Hepatocyte (in vitro differentiated cells): ENCODE measurements at regions not wholly inside any gene's neighbourhood (a gene's known extent, or its start where the extent isn't known, plus 50 kb on each side); places are given as distances from the start of the nearest gene placed in this dataset.

ENCODE experiments used
- DNase-seq: peaks from one replicate; pipeline ENCODE4 v3.0.0-alpha.2; 2016; ENCODE audit warnings: low spot score
- H2AFZ ChIP-seq: fragments of 200-600 bp; sonication (generic); 2 replicates; pipeline ENCODE4 v1.6.0; 2016; ENCODE audit warnings: antibody characterized with exemption, mild to moderate bottlenecking
- H3K27ac ChIP-seq: fragments of 200-600 bp; sonication (generic); 2 replicates; pipeline ENCODE4 v1.5.1; 2016; ENCODE audit warnings: mild to moderate bottlenecking
- H3K27me3 ChIP-seq: fragments of 200-600 bp; sonication (generic); 2 replicates; pipeline ENCODE4 v1.6.1; 2016
- H3K36me3 ChIP-seq: fragments of 200-600 bp; sonication (generic); replicated peaks from 2 replicates; pipeline ENCODE4 v1.5.1; 2016; ENCODE audit warnings: low read depth; ENCODE audit not compliant: insufficient read depth
- H3K4me1 ChIP-seq: fragments of 200-600 bp; sonication (generic); 2 replicates; pipeline ENCODE4 v1.5.1; 2016; ENCODE audit warnings: mild to moderate bottlenecking, moderate library complexity; ENCODE audit not compliant: insufficient read depth
- H3K4me2 ChIP-seq: fragments of 200-600 bp; sonication (generic); 2 replicates; pipeline ENCODE4 v1.6.0; 2016
- H3K4me3 ChIP-seq: fragments of 200-600 bp; sonication (generic); 2 replicates; pipeline ENCODE4 v1.5.1; 2016; ENCODE audit warnings: mild to moderate bottlenecking
- H3K79me2 ChIP-seq: fragments of 200-600 bp; sonication (generic); 2 replicates; pipeline ENCODE4 v1.6.0; 2017; ENCODE audit warnings: mild to moderate bottlenecking
- H3K9me2 ChIP-seq: fragments of 200-600 bp; sonication (generic); replicated peaks from 2 replicates; pipeline ENCODE4 v1.6.0; 2017; ENCODE audit warnings: mild to moderate bottlenecking; ENCODE audit not compliant: insufficient read depth
- H3K9me3 ChIP-seq: fragments of 200-600 bp; sonication (generic); 2 replicates; pipeline ENCODE4 v1.5.1; 2016; ENCODE audit warnings: low read depth, mild to moderate bottlenecking
- H4K20me1 ChIP-seq: fragments of 200-600 bp; sonication (generic); 2 replicates; pipeline ENCODE4 v1.6.0; 2016; ENCODE audit warnings: mild to moderate bottlenecking; ENCODE audit not compliant: insufficient read depth, poor library complexity, severe bottlenecking
- EZH2 ChIP-seq: fragments of 200-600 bp; sonication (generic); IDR thresholded peaks from 2 replicates; pipeline ENCODE4 v1.6.1; 2016; ENCODE audit warnings: antibody characterized with exemption, mild to moderate bottlenecking, borderline replicate concordance
- EZH2phosphoT487 ChIP-seq: fragments of 200-600 bp; sonication (generic); IDR thresholded peaks from one replicate; pipeline ENCODE4 v1.6.1; 2018; ENCODE audit warnings: antibody characterized with exemption, mild to moderate bottlenecking, low read depth, moderate library complexity; ENCODE audit not compliant: unreplicated experiment, severe bottlenecking
- WGBS: methylation state at CpG from one replicate; pipeline ENCODE4 v1.1.6; 2016; ENCODE audit warnings: low lambda C conversion rate; ENCODE audit errors: missing lambda C conversion rate; 5-methylcytosine and 5-hydroxymethylcytosine counted together
- TF ChIP-seq, protein P1 (sequence below): fragments of 200-600 bp; sonication (generic); IDR thresholded peaks from 2 replicates; pipeline ENCODE4 v1.5.1; 2016; ENCODE audit warnings: antibody characterized with exemption, mild to moderate bottlenecking; ENCODE audit not compliant: poor library complexity

DNA sequence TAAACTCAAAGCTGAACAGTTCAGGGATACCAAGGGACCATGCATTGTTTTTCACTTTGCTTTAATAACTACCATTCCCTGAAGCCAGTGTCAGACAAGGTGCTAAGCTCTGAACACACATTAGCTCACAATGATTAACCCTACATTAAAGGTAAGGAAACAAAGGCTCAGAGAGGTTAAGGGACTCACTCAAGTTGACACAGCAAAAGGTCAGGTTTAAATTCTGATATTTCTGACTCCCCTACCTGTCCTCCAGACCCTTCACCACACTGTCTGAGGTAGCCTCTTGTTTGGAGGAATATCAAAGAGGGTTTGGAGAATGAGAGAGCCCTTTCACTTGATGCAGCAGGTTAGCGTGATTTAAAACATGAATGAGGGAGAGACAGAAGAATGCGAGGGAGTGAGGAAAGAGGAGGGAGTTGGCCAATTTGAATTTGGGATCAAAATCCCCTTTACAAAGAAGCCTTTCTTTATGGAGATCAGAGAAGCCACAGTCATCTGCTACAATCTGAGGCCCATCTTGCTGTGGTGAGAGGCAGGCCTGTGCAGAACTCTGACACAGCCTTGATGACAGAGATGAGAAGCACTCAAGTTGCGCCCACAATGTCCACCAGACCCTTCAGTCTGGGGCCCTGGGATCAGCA, 103.5 kb downstream of the FHDC1 start:
- Histone ChIP-seq H3K4me3 (no peak overlapping the region), H3K9me3 (no peaks in the 10 kb centered on the region), H3K4me2 (no peak overlapping the region), H3K4me1 (no peaks in the 10 kb centered on the region), H2AFZ (no peak overlapping the region), H3K9me2 (no peaks in the 10 kb centered on the region), H3K27me3 (no peaks in the 10 kb centered on the region), H4K20me1 (no peaks in the 10 kb centered on the region), H3K79me2 (no peaks in the 10 kb centered on the region), H3K36me3 (no peaks in the 10 kb centered on the region), H3K27ac (no peak overlapping the region)
- TF ChIP-seq EZH2phosphoT487 (no peak), EZH2 (no peak)
- TF ChIP-seq, protein P1, sequence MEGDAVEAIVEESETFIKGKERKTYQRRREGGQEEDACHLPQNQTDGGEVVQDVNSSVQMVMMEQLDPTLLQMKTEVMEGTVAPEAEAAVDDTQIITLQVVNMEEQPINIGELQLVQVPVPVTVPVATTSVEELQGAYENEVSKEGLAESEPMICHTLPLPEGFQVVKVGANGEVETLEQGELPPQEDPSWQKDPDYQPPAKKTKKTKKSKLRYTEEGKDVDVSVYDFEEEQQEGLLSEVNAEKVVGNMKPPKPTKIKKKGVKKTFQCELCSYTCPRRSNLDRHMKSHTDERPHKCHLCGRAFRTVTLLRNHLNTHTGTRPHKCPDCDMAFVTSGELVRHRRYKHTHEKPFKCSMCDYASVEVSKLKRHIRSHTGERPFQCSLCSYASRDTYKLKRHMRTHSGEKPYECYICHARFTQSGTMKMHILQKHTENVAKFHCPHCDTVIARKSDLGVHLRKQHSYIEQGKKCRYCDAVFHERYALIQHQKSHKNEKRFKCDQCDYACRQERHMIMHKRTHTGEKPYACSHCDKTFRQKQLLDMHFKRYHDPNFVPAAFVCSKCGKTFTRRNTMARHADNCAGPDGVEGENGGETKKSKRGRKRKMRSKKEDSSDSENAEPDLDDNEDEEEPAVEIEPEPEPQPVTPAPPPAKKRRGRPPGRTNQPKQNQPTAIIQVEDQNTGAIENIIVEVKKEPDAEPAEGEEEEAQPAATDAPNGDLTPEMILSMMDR: no peak
- WGBS: 83% methylated on average over 3 of the region's 3 CpGs
- no peak for DNase-seq

DNA sequence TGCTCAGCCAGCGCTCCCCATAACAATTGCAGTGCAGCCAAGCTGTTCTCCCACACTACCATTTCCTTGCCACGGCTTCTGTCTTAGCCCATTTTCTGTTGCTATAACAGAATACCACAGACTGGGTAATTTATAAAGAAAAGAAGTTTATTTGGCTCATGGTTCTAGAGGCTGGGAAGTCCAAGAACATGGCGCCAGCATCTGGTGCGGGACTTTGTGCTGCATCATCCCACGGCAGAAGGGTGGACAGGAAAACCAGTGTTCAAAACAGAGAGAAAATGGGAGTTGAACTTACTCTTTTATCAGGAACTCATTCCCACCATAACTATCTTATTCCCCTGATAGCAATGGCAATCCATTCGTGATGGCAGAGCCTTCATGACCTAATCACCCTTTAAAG, 104.6 kb downstream of the FHDC1 start:
- TF ChIP-seq EZH2phosphoT487 (no peak), EZH2 (no peak)
- TF ChIP-seq, protein P1: no peak
- Histone ChIP-seq H3K4me3 (no peak overlapping the region), H3K9me2 (no peaks in the 10 kb centered on the region), H3K9me3 (no peaks in the 10 kb centered on the region), H2AFZ (no peak overlapping the region), H3K27ac (no peak overlapping the region), H3K4me2 (no peak overlapping the region), H3K27me3 (no peaks in the 10 kb centered on the region), H3K79me2 (no peaks in the 10 kb centered on the region), H4K20me1 (no peaks in the 10 kb centered on the region), H3K4me1 (no peaks in the 10 kb centered on the region), H3K36me3 (no peaks in the 10 kb centered on the region)
- no peak for DNase-seq
- 89% methylated on average over 6 of the region's 6 CpGs for WGBS

DNA sequence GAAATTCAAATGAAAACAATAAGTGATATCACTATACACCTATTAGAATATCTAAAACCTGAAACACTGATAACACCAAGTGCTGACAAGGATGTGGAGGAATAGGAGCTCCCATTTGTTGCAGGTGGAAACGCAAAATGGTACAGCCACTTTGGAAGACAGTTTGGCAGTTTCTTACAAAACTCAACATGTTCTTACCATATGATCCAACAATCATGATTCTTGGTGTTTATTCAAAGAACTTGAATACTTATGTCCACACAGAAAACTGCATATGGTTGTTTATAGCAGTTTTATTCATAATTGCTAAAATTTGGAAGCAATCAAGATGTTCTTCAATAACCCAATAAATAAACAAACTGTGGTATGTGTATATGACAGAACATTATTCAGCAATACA, 107.9 kb downstream of the FHDC1 start:
- Histone ChIP-seq H3K4me2 (no peak overlapping the region), H3K27me3 (no peaks in the 10 kb centered on the region), H3K36me3 (no peaks in the 10 kb centered on the region), H3K9me3 (no peaks in the 10 kb centered on the region), H2AFZ (no peak overlapping the region), H3K27ac (no peak overlapping the region), H4K20me1 (no peaks in the 10 kb centered on the region), H3K4me3 (no peak overlapping the region), H3K9me2 (no peaks in the 10 kb centered on the region), H3K4me1 (no peaks in the 10 kb centered on the region), H3K79me2 (no peaks in the 10 kb centered on the region)
- WGBS: 96% methylated on average over 1 of the region's 1 CpG
- TF ChIP-seq EZH2phosphoT487 (no peak), EZH2 (no peak)
- TF ChIP-seq, protein P1: no peak
- DNase-seq: no peak
